HepG2 (cell line): ENCODE measurements at regions not wholly inside any gene's neighbourhood (a gene's known extent, or its start where the extent isn't known, plus 50 kb on each side); places are given as distances from the start of the nearest gene placed in this dataset.

ENCODE experiments used
- ATAC-seq: fragments of 200-7000 bp; cut with Tn5 transposase; 3 replicates; pipeline ENCODE4 v1.9.1; 2020; ENCODE audit warnings: mild to moderate bottlenecking, moderate library complexity
- BruUV-seq: library from RNA; stranded (reverse); fragments of 400-500 nt; replicated peaks from 2 replicates; lab custom pipeline; 2021; lab: Mats Ljungman, UMichigan
- CTCF ChIA-PET: fragments of 300-600 bp; formaldehyde crosslinking; extraction: SDS; loops from one replicate; lab custom pipeline; 2021; ENCODE audit warnings: low total read pairs, inconsistent platforms, low intra/inter-chr PET ratio; lab: Yijun Ruan, JAX
- POLR2A ChIA-PET: fragments of 350-600 bp; sonication (Branson Sonifier 250); formaldehyde crosslinking; loops from one replicate; lab custom pipeline; 2020; ENCODE audit warnings: antibody characterized with exemption, inconsistent platforms; lab: Yijun Ruan, JAX
- DNase-seq: peaks from one replicate; pipeline ENCODE4 v3.0.0-alpha.2; 2015; ENCODE audit warnings: low spot score
- FAIRE-seq: peaks from 3 replicates; lab custom pipeline; 2011; peaks lifted over from hg19 to GRCh38; lab: Jason Lieb, UNC
- H2AFZ ChIP-seq: one replicate; pipeline ENCODE4 v1.6.1; 2011; ENCODE audit warnings: low read length, inconsistent platforms
- H3K27ac ChIP-seq: fragments of 300-600 bp; 3 replicates; pipeline ENCODE4 v1.8.0; 2011; ENCODE audit warnings: mixed run types, mild to moderate bottlenecking, mixed read lengths, low read length, inconsistent platforms; ENCODE audit not compliant: insufficient read depth; ENCODE audit errors: extremely low read length
- H3K27me3 ChIP-seq, 2 experiments: fragments of 200-600 bp in 1 of 2; 2 replicates in 1 of 2; 3 replicates in 1 of 2; pipeline versions ENCODE4 v1.6.0 to v1.8.0; 2011; ENCODE audit warnings: low read length in 2 of 2, mild to moderate bottlenecking in 2 of 2, moderate library complexity in 2 of 2, inconsistent platforms in 1 of 2; ENCODE audit not compliant: insufficient read depth in 2 of 2, control insufficient read depth in 1 of 2
- H3K36me3 ChIP-seq, 2 experiments: fragments of 200-600 bp in 1 of 2; replicated peaks in 1 of 2; 2 replicates in 1 of 2; 3 replicates in 1 of 2; pipeline versions ENCODE4 v1.5.1 to v1.8.0; 2011; ENCODE audit warnings: low read length in 2 of 2, inconsistent platforms in 1 of 2; ENCODE audit not compliant: insufficient read depth in 2 of 2, control insufficient read depth in 1 of 2
- H3K4me1 ChIP-seq: 2 replicates; pipeline ENCODE4 v1.5.1; 2012; ENCODE audit warnings: low read length, inconsistent platforms; ENCODE audit not compliant: insufficient read depth
- H3K4me2 ChIP-seq: 2 replicates; pipeline ENCODE4 v1.6.0; 2011; ENCODE audit warnings: low read depth, low read length, inconsistent platforms
- H3K4me3 ChIP-seq, 3 experiments: fragments of 200-600 bp in 1 of 3; sonication (generic), shearing (Covaris generic) in 1 of 3; replicated peaks in 1 of 3; 2 replicates each; pipeline ENCODE4 v1.5.1; 2011 to 2016; ENCODE audit warnings: low read length in 3 of 3, inconsistent platforms in 2 of 3, low read depth in 2 of 3, mild to moderate bottlenecking in 2 of 3, control low read depth in 1 of 3, mixed read lengths in 1 of 3; ENCODE audit not compliant: insufficient read depth in 1 of 3
- H3K79me2 ChIP-seq: one replicate; pipeline ENCODE4 v1.6.1; 2011; ENCODE audit warnings: low read length, inconsistent platforms; ENCODE audit not compliant: insufficient read depth
- H3K9ac ChIP-seq: 2 replicates; pipeline ENCODE4 v1.6.0; 2011; ENCODE audit warnings: mild to moderate bottlenecking, low read depth, low read length, inconsistent platforms; ENCODE audit not compliant: insufficient read depth
- H3K9me3 ChIP-seq: 2 replicates; pipeline ENCODE4 v1.5.1; 2012; ENCODE audit warnings: mild to moderate bottlenecking, low read length
- H4K20me1 ChIP-seq: 2 replicates; pipeline ENCODE4 v1.6.0; 2011; ENCODE audit warnings: inconsistent platforms, mild to moderate bottlenecking, low read length, moderate library complexity; ENCODE audit not compliant: insufficient read depth
- AGO2 ChIP-seq: fragments of 200-400 bp; formaldehyde crosslinking; optimal IDR thresholded peaks from 2 replicates; pipeline ENCODE3; 2017; ENCODE audit warnings: mild to moderate bottlenecking, low read depth, low read length, moderate library complexity
- GZF1 ChIP-seq: sonication (generic); formaldehyde crosslinking; IDR thresholded peaks from 2 replicates; pipeline ENCODE4 v1.5.1; 2020; ENCODE audit warnings: mild to moderate bottlenecking, missing genetic modification reagents
- HNRNPH1 ChIP-seq: fragments of 200-400 bp; formaldehyde crosslinking; optimal IDR thresholded peaks from 2 replicates; pipeline ENCODE3; 2017; ENCODE audit warnings: mild to moderate bottlenecking, low read depth, low read length
- HNRNPL ChIP-seq: fragments of 200-400 bp; formaldehyde crosslinking; IDR thresholded peaks from 2 replicates; pipeline ENCODE4 v1.6.1; 2017; ENCODE audit warnings: mild to moderate bottlenecking, low read depth, low read length
- PITX1 ChIP-seq: sonication (generic); formaldehyde crosslinking; IDR thresholded peaks from 2 replicates; pipeline ENCODE4 v1.5.1; 2020; ENCODE audit warnings: mild to moderate bottlenecking, missing genetic modification reagents
- PLRG1 ChIP-seq: fragments of 450-650 bp; conservative IDR thresholded peaks from 2 replicates; pipeline ENCODE4 v1.6.1; 2016
- RARG ChIP-seq: sonication (generic); formaldehyde crosslinking; IDR thresholded peaks from 2 replicates; pipeline ENCODE4 v1.4.0; 2020; ENCODE audit warnings: low read depth, mild to moderate bottlenecking, missing genetic modification reagents
- SP1 ChIP-seq, 2 experiments: fragments of 450-650 bp in 1 of 2; sonication (generic) in 1 of 2; formaldehyde crosslinking in 1 of 2; IDR thresholded peaks; 2 replicates each; pipeline versions ENCODE4 v1.4.0 to v1.6.1; 2016 to 2020; ENCODE audit warnings: missing genetic modification reagents in 1 of 2
- TCF7L2 ChIP-seq: IDR thresholded peaks from 2 replicates; pipeline ENCODE4 v1.6.1; 2011; ENCODE audit warnings: mild to moderate bottlenecking, low read depth, low read length, moderate library complexity
- ZMAT3 ChIP-seq: sonication (generic); formaldehyde crosslinking; conservative IDR thresholded peaks from 2 replicates; pipeline ENCODE4 v1.7.0; 2021; ENCODE audit warnings: missing genetic modification reagents
- ZNF3 ChIP-seq: IDR thresholded peaks from 2 replicates; pipeline ENCODE4 v1.7.0; 2017; ENCODE audit warnings: inconsistent platforms
- WGBS: methylation state at CpG from one replicate; pipeline ENCODE4 v1.1.6; 2017; ENCODE audit warnings: low lambda C conversion rate; 5-methylcytosine and 5-hydroxymethylcytosine counted together
- in situ Hi-C: cut with HindIII; loops from 2 replicates; pipeline ENCODE4 v1.10.0; 2017; ENCODE audit warnings: low pct_unique_long_range_greater_than_20kb; ENCODE audit not compliant: extremely low pct_ligation_motif_present
- intact Hi-C: fragments of 100-400 bp; cut with micrococcal nuclease; formaldehyde crosslinking; loops from one replicate; pipeline ENCODE4 v1.10.0; 2022; ENCODE audit not compliant: unreplicated experiment
- TF ChIP-seq, protein P1 (sequence below): sonication (generic); formaldehyde crosslinking; IDR thresholded peaks from 2 replicates; pipeline ENCODE4 v1.5.1; 2020; ENCODE audit warnings: mild to moderate bottlenecking, moderate library complexity, missing genetic modification reagents
- TF ChIP-seq, protein P2 (sequence below): fragments of 450-650 bp; IDR thresholded peaks from 2 replicates; pipeline ENCODE4 v1.6.1; 2017
- TF ChIP-seq, protein P3 (sequence below): sonication (generic); formaldehyde crosslinking; conservative IDR thresholded peaks from 2 replicates; pipeline ENCODE4 v1.8.0; 2022; ENCODE audit warnings: low read depth, missing genetic modification reagents

DNA sequence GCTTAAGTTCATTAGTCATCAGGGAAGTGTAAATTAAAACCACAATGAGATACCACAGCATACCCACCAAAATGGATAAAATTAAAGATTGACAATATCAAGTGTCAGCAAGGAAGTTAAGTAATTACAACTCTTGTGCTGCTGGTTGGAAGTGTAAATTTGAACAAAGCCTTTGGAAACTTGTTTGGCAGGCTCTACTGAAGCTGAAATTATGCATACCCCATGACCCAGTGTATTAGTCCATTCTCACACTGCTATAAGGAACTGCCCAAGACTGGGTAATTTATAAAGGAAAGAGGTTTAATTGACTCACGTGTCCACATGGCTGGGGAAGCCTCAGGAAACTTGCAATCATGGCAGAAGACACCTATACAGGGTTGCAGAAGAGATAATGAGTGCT lies 196.1 kb downstream of the PDCD6IP start:
- Histone ChIP-seq H3K36me3 (no peaks in the 10 kb centered on the region), H3K4me3 (no peak overlapping the region), H3K9me3 (peaks cover 13% of the 10 kb centered on the region), H3K79me2 (no peaks in the 10 kb centered on the region), H3K9ac (no peak overlapping the region), H3K4me1 (peaks cover 4% of the 10 kb centered on the region; the same call in 1 of the 2 replicates), H3K27ac (no peak overlapping the region), H3K27me3 (no peaks in the 10 kb centered on the region; a peak in 2 of 5 replicates), H2AFZ (no peak overlapping the region), H4K20me1 (no peaks in the 10 kb centered on the region), H3K4me2 (no peak overlapping the region)
- ATAC-seq (no peak), FAIRE-seq (no peak), DNase-seq (no peak)
- CTCF ChIA-PET = no interaction called here
- TF ChIP-seq AGO2 (no peak), HNRNPL (no peak), HNRNPH1 (no peak), ZNF3 (no peak), ZMAT3 (CRISPR knock-in tag) (no peak), RARG (CRISPR knock-in tag) (no peak), TCF7L2 (no peak), SP1 (IDR thresholded peaks at IDR 0.05) (no peak), SP1 (CRISPR knock-in tag; IDR thresholded peaks at IDR 0.05) (no peak), GZF1 (no peak), PLRG1 (no peak), PITX1 (CRISPR knock-in tag) (no peak)
- TF ChIP-seq, protein P1, sequence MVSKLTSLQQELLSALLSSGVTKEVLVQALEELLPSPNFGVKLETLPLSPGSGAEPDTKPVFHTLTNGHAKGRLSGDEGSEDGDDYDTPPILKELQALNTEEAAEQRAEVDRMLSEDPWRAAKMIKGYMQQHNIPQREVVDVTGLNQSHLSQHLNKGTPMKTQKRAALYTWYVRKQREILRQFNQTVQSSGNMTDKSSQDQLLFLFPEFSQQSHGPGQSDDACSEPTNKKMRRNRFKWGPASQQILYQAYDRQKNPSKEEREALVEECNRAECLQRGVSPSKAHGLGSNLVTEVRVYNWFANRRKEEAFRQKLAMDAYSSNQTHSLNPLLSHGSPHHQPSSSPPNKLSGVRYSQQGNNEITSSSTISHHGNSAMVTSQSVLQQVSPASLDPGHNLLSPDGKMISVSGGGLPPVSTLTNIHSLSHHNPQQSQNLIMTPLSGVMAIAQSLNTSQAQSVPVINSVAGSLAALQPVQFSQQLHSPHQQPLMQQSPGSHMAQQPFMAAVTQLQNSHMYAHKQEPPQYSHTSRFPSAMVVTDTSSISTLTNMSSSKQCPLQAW (CRISPR knock-in tag) = no peak
- TF ChIP-seq, protein P2, sequence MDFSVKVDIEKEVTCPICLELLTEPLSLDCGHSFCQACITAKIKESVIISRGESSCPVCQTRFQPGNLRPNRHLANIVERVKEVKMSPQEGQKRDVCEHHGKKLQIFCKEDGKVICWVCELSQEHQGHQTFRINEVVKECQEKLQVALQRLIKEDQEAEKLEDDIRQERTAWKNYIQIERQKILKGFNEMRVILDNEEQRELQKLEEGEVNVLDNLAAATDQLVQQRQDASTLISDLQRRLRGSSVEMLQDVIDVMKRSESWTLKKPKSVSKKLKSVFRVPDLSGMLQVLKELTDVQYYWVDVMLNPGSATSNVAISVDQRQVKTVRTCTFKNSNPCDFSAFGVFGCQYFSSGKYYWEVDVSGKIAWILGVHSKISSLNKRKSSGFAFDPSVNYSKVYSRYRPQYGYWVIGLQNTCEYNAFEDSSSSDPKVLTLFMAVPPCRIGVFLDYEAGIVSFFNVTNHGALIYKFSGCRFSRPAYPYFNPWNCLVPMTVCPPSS = no peak
- TF ChIP-seq, protein P3, sequence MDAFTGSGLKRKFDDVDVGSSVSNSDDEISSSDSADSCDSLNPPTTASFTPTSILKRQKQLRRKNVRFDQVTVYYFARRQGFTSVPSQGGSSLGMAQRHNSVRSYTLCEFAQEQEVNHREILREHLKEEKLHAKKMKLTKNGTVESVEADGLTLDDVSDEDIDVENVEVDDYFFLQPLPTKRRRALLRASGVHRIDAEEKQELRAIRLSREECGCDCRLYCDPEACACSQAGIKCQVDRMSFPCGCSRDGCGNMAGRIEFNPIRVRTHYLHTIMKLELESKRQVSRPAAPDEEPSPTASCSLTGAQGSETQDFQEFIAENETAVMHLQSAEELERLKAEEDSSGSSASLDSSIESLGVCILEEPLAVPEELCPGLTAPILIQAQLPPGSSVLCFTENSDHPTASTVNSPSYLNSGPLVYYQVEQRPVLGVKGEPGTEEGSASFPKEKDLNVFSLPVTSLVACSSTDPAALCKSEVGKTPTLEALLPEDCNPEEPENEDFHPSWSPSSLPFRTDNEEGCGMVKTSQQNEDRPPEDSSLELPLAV = no peak
- in situ Hi-C loops (loop anchor here (25.0 kb wide), 1 partner anchor 693 kb away; no protein-coding TSS in a partner anchor), intact Hi-C loops (no loop called here)
- POLR2A ChIA-PET = no interaction called here
- 0% methylated on average over 1 of the region's 1 CpG for WGBS
- BruUV-seq = no TSS peak
